Activated CD4-positive, alpha-beta T cell treated with anti-CD3 and anti-CD28 coated beads for 36 hours (primary cell): ENCODE measurements at regions not wholly inside any gene's neighbourhood (a gene's known extent, or its start where the extent isn't known, plus 50 kb on each side); places are given as distances from the start of the nearest gene placed in this dataset.

Experiments
- ATAC-seq: fragments of 200-7000 bp; cut with Tn5 transposase; one replicate; pipeline ENCODE4 v1.10.0; 2021; ENCODE audit warnings: mild to moderate bottlenecking, moderate library complexity
- CTCF ChIA-PET: fragments of 350-600 bp; sonication (Branson Sonifier 250); formaldehyde crosslinking; loops from one replicate; lab custom pipeline; 2021; ENCODE audit warnings: antibody characterized with exemption; lab: Charles Lee
- POLR2A ChIA-PET: fragments of 350-600 bp; sonication (Branson Sonifier 250); formaldehyde crosslinking; loops from one replicate; lab custom pipeline; 2021; ENCODE audit warnings: antibody characterized with exemption, inconsistent platforms; lab: Charles Lee
- DNase-seq: peaks from one replicate; pipeline ENCODE4 v3.0.0-alpha.2; 2020
- H3K27ac Mint-ChIP-seq: one replicate; pipeline ENCODE4 v1.8.0; 2021; ENCODE audit warnings: mixed read lengths
- H3K27me3 Mint-ChIP-seq: one replicate; pipeline ENCODE4 v1.8.0; 2021; ENCODE audit warnings: mixed read lengths
- H3K36me3 Mint-ChIP-seq: one replicate; pipeline ENCODE4 v1.8.0; 2021; ENCODE audit warnings: low read depth, mixed read lengths
- H3K4me1 Mint-ChIP-seq: one replicate; pipeline ENCODE4 v1.8.0; 2021; ENCODE audit warnings: mixed read lengths
- H3K4me3 Mint-ChIP-seq: one replicate; pipeline ENCODE4 v1.8.0; 2021; ENCODE audit warnings: mild to moderate bottlenecking, moderate library complexity, mixed read lengths
- H3K9me3 Mint-ChIP-seq: one replicate; pipeline ENCODE4 v1.8.0; 2021; ENCODE audit warnings: low read depth, mixed read lengths
- intact Hi-C, 2 experiments: fragments of 100-400 bp; cut with DNase I in 1 of 2; cut with micrococcal nuclease in 1 of 2; formaldehyde crosslinking; loops; one replicate each; pipeline versions ENCODE4 v1.14.2 to v1.15.1; 2022 to 2024; cut with DNase I, micrococcal nuclease

DNA sequence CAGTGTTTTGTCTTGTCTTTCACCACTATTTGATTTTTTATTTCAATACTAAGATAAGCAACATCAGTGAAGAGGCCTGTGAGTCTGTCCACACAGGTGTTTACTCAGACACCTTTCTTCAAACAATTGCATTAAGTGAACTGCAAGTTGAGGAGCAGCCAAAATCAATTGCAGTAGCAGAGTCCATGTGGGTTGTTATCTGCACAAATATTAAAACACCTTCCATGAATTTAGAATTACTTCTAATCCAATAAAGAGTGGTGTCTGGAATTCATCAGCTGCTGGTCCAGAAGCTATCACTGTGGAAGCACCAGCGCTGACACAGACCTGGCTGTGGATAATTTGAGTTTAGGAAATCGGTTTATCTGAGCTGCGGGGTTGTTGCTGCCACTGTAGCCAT lies 83.5 kb upstream of the FAT3 start:
- DNase-seq (no peak), ATAC-seq (no peak)
- intact Hi-C loops: no loop called here
- Mint-ChIP-seq H3K36me3 (no peaks in the 10 kb centered on the region), H3K27me3 (no peaks in the 10 kb centered on the region), H3K4me3 (no peak overlapping the region), H3K27ac (no peak overlapping the region), H3K4me1 (no peaks in the 10 kb centered on the region), H3K9me3 (peaks cover 5% of the 10 kb centered on the region)
- ChIA-PET CTCF (no interaction called here), POLR2A (no interaction called here)

DNA sequence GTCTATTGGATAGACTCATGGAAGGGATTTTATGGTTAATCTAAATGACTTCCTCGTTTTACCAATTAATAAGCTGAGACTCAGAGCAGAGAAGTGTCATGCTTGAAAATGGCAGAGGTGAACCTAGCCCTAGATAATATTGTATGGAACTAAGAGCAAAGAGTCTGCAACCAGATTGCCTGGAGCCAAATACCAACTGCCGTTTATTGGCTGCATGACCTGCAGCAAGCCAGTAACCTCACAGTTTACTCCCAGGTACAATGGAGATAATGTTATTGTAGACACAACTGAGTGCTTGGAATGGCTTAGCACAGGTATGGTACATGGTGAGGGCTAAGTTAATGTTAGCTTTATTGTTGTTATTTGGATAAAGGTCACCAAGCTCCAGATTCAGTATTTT lies 84.6 kb upstream of the FAT3 start:
- H3K27me3 Mint-ChIP-seq: no peaks in the 10 kb centered on the region
- DNase-seq: no peak
- no peak overlapping the region for H3K4me3 Mint-ChIP-seq
- peaks cover 5% of the 10 kb centered on the region for H3K9me3 Mint-ChIP-seq
- ChIA-PET CTCF (no interaction called here), POLR2A (no interaction called here)
- no peaks in the 10 kb centered on the region for H3K36me3 Mint-ChIP-seq
- no peak for ATAC-seq
- no peaks in the 10 kb centered on the region for H3K4me1 Mint-ChIP-seq
- intact Hi-C loops: no loop called here
- no peak overlapping the region for H3K27ac Mint-ChIP-seq

DNA sequence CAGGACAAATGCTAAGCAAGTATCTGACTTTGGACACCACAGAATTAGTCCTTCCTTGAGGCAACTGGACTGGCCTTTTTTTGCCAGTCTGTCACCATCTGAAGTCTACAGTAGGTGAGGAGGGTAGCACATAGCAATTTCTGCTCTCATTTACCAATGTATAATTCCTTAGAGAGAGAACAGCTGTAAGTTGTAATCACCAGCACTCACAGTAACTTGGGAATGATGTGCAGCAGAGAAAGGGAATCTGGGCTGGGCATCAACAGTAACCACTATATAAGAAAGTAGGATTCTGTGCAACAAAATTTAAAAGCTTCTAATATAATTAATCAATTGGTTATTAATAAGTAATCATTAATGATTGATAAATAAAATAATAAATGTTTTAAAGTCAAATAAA lies 86.3 kb upstream of the FAT3 start:
- peaks cover 10% of the 10 kb centered on the region for H3K9me3 Mint-ChIP-seq
- no peak for ATAC-seq
- no peak overlapping the region for H3K4me3 Mint-ChIP-seq
- CTCF ChIA-PET: interaction anchor here (0.6 kb wide), 1 partner anchor 375 kb away, joined by 4 read pairs; no protein-coding TSS in a partner anchor
- H3K36me3 Mint-ChIP-seq: no peaks in the 10 kb centered on the region
- POLR2A ChIA-PET: no interaction called here
- DNase-seq: no peak
- intact Hi-C loops: no loop called here
- H3K27ac Mint-ChIP-seq: no peak overlapping the region
- H3K27me3 Mint-ChIP-seq: no peaks in the 10 kb centered on the region
- H3K4me1 Mint-ChIP-seq: no peaks in the 10 kb centered on the region

DNA sequence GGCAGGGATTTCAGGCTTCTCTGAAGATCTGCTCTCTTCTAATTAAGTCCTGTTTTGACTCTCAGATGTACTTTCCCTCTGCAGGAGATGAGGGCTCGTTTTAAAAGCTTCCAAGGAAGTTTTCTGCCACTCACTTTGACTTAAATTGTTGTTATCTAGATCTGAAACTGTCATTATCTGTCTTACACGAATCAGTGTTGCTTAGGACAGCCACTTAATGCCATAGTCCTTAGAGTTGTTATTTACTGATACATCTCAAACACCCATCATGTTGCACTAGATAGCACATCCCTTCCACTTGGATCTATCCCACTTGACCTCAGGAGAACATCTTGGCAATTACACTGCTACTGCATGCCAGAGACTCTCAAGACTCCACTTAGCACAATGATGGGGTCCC lies 86.9 kb upstream of the FAT3 start:
- H3K27me3 Mint-ChIP-seq: no peaks in the 10 kb centered on the region
- no peak for ATAC-seq
- no peak for DNase-seq
- H3K36me3 Mint-ChIP-seq: no peaks in the 10 kb centered on the region
- POLR2A ChIA-PET: no interaction called here
- intact Hi-C loops: no loop called here
- no peak overlapping the region for H3K27ac Mint-ChIP-seq
- H3K4me3 Mint-ChIP-seq: no peak overlapping the region
- H3K4me1 Mint-ChIP-seq: no peaks in the 10 kb centered on the region
- CTCF ChIA-PET: interaction anchor here (0.6 kb wide), 1 partner anchor 375 kb away, joined by 4 read pairs; no protein-coding TSS in a partner anchor
- H3K9me3 Mint-ChIP-seq: peaks cover 6% of the 10 kb centered on the region

DNA sequence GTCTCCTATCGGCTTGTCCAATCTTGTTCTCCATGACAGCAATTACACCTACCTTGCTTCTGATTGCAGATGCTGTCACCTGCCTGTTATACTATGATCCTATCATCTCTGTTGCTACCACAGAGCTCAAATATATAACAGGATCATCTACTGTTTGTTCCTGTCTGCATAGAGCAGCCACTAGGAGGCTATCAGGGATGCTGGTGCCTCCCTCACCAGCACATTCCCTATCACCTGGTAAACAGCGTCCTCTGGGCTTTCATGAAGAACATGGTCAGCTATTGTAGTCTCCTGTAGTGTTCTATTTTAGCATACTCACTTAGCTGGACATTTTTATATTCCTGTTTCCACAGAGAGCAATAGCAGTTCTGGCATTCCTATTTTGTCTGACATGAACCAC lies 87.8 kb upstream of the FAT3 start:
- no peak for ATAC-seq
- Mint-ChIP-seq H3K36me3 (no peaks in the 10 kb centered on the region), H3K27me3 (no peaks in the 10 kb centered on the region)

DNA sequence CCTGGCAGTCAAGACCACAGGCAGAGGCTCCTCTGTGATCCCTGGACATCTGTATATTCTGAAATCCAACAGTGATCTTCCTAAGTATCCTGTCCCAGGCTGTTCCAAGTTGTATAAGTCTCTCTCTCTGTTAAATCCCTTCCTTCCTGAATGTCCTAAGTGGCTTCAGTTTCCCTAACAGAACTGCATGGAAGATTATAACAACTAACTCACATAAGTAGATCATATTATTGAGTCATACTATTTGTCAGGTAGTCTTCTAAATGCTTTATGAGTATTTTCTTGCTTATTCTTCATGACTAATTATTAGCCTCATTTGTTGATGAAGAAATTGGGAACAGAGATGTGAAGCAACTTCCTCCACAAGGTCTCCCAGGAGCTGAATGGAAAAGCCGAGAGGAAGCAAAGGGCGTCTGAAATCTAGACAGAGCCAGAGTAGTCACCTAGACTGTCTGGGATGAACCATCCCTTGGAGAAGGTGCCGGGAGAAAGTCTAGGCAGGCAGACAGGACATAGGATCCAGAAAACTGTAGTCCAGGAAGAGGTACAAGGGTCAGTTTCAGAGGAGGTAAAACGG lies 93.2 kb upstream of the FAT3 start:
- ChIA-PET CTCF (no interaction called here), POLR2A (no interaction called here)
- ATAC-seq: no peak
- Mint-ChIP-seq H3K9me3 (peaks cover 12% of the 10 kb centered on the region), H3K36me3 (no peaks in the 10 kb centered on the region), H3K27ac (no peak overlapping the region), H3K27me3 (no peaks in the 10 kb centered on the region), H3K4me1 (no peaks in the 10 kb centered on the region), H3K4me3 (no peak overlapping the region)
- DNase-seq: no peak
- intact Hi-C loops: no loop called here

More for the DNA sequence above, 87.8 kb upstream of the FAT3 start:
- Mint-ChIP-seq H3K4me1 (no peaks in the 10 kb centered on the region), H3K27ac (no peak overlapping the region), H3K9me3 (peaks cover 6% of the 10 kb centered on the region), H3K4me3 (no peak overlapping the region)
- CTCF ChIA-PET: no interaction called here
- intact Hi-C loops: no loop called here
- DNase-seq: no peak
- POLR2A ChIA-PET: no interaction called here

DNA sequence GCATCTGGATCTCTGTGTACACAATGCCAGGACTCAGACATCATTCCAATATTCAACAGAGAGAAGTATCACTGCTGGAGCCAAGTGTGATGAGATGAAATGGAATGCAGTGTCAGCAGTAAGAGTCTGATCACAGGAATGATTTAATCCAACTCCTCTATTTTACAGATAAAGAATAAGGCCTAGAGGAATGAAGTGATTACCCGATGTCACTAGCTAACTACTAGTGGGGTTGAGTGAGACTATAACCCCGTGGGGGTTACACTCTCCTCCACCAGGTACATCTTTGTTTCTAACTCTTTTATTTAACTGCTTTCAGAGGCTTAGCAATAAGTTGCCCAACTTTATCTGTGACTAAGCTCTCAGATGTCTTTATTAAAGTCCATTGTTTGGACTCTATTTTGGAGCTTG lies 94.2 kb upstream of the FAT3 start:
- peaks cover 12% of the 10 kb centered on the region for H3K9me3 Mint-ChIP-seq
- intact Hi-C loops: no loop called here

DNA sequence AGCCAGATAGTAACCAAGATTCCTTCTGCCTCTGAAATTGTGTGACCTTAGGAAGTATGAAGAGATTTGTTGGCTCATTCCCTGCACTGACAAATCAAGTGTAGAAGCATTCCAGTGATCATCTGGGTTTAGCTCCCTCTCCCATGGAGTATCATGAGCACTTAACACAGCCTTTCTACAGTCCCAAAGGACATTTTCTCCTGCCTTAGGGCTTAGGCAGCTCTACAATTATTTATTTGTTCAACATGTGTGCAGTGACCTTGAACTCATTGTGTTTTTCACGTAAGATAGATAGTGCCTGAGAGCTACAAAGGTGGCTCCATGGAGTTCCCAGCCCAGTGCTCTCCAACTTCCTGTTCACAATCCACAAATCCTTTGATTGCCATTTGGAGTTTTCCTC lies 94.8 kb upstream of the FAT3 start:
- no peaks in the 10 kb centered on the region for H3K27me3 Mint-ChIP-seq
- H3K4me3 Mint-ChIP-seq: no peak overlapping the region

More for the DNA sequence above, 94.2 kb upstream of the FAT3 start:
- H3K4me3 Mint-ChIP-seq: no peak overlapping the region
- no peaks in the 10 kb centered on the region for H3K27me3 Mint-ChIP-seq
- no peak for ATAC-seq
- POLR2A ChIA-PET: no interaction called here
- H3K36me3 Mint-ChIP-seq: no peaks in the 10 kb centered on the region
- CTCF ChIA-PET: no interaction called here
- H3K4me1 Mint-ChIP-seq: no peaks in the 10 kb centered on the region
- no peak overlapping the region for H3K27ac Mint-ChIP-seq
- DNase-seq: no peak

DNA sequence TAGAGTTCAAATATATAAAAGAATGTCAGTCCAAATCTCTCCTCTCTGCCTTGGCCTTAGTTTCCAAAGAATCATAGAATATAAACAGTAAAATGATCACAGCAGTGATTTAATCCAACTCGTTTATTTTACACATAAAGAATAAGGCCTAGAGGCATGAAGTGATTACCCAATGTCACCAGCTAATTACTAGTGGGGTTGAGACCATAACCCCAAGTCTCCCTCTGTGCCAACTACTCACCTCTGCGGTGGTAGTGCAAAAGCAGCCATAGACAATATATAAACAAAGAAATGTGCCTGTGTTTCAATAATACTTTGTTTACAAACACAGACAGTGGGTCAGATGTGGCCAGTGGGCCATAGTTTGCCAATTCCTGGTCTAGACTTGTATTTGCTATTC lies 96.6 kb upstream of the FAT3 start:
- CTCF ChIA-PET: no interaction called here
- no peak overlapping the region for H3K4me3 Mint-ChIP-seq

More for the DNA sequence above, 94.8 kb upstream of the FAT3 start:
- Mint-ChIP-seq H3K27ac (no peak overlapping the region), H3K9me3 (peaks cover 12% of the 10 kb centered on the region), H3K36me3 (no peaks in the 10 kb centered on the region), H3K4me1 (no peaks in the 10 kb centered on the region)
- no peak for DNase-seq
- no peak for ATAC-seq
- intact Hi-C loops: no loop called here
- POLR2A ChIA-PET: no interaction called here
- CTCF ChIA-PET: no interaction called here

DNA sequence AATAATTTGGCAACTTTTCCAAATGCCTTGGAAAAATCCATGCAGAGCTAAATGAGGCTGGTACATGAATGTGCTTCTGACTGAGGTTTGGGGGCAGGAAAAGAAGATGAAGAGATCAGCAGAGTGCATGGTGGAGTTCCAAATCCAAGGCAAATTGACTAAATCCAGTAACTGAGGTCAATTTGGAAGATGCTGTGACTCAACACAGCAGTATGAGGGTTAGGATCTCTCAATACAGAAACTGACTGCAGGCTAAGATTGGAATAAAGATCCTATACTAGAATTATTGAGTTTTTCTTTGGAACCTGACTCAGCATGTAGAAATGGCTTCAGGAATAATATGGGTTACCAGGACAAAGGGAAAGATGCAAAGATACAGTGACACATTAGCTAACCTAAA lies 99.3 kb upstream of the FAT3 start:
- POLR2A ChIA-PET: no interaction called here
- intact Hi-C loops: no loop called here
- ATAC-seq: no peak
- peaks cover 4% of the 10 kb centered on the region for H3K9me3 Mint-ChIP-seq
- no peak overlapping the region for H3K4me3 Mint-ChIP-seq
- H3K36me3 Mint-ChIP-seq: no peaks in the 10 kb centered on the region
- no peaks in the 10 kb centered on the region for H3K4me1 Mint-ChIP-seq
- H3K27ac Mint-ChIP-seq: no peak overlapping the region
- H3K27me3 Mint-ChIP-seq: no peaks in the 10 kb centered on the region
- CTCF ChIA-PET: no interaction called here
- DNase-seq: no peak

More for the DNA sequence above, 96.6 kb upstream of the FAT3 start:
- Mint-ChIP-seq H3K9me3 (peaks cover 6% of the 10 kb centered on the region), H3K4me1 (no peaks in the 10 kb centered on the region), H3K36me3 (no peaks in the 10 kb centered on the region), H3K27me3 (no peaks in the 10 kb centered on the region), H3K27ac (no peak overlapping the region)
- intact Hi-C loops: no loop called here
- POLR2A ChIA-PET: no interaction called here
- ATAC-seq (no peak), DNase-seq (no peak)

DNA sequence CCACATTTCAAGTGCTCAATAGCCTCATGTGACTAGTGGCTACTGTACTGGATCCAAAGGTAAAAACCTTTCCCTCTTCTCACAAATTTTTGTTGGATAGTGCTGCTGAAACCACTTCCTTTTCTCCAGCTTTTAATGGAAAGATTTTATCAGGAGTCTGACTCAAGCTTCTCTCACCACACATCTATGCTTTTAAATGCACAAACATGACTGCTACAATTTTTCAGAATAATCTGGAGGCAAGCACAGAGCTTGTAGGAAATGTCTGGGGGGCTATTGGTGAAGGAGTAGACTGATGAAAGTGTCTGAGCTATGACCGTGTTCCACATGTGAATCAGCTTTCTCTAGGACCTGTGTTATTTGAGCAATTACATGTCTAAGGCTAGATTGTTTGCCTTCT lies 101.1 kb upstream of the FAT3 start:
- H3K4me3 Mint-ChIP-seq: no peak overlapping the region
- ATAC-seq (no peak), DNase-seq (no peak)
- intact Hi-C loops: no loop called here
- H3K9me3 Mint-ChIP-seq: peaks cover 12% of the 10 kb centered on the region
- POLR2A ChIA-PET: no interaction called here
- H3K27ac Mint-ChIP-seq: no peak overlapping the region
- H3K27me3 Mint-ChIP-seq: no peaks in the 10 kb centered on the region
- H3K4me1 Mint-ChIP-seq: no peaks in the 10 kb centered on the region
- CTCF ChIA-PET: no interaction called here
- no peaks in the 10 kb centered on the region for H3K36me3 Mint-ChIP-seq

DNA sequence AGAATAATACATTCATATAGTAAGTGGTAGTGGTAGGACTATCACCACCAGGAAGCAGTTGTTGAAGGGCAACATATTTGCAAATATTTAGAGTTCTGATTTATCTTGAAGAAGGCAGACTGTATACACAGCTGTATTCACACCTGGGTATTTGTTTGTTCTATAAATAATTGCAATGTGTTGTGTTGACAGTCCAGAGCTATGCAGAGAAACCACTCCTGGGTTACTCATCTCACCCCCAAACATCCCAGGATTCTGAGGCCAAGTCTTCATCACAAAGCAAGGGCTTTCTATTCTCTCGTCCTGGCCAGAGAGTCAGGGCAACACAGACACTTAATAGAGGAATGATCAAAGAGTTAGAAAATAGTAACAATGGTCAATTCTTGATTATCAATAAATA lies 102.1 kb upstream of the FAT3 start:
- H3K4me1 Mint-ChIP-seq: no peaks in the 10 kb centered on the region
- H3K27ac Mint-ChIP-seq: no peak overlapping the region
- intact Hi-C loops: no loop called here
- POLR2A ChIA-PET: no interaction called here
- DNase-seq: no peak
- no peak overlapping the region for H3K4me3 Mint-ChIP-seq
- no peak for ATAC-seq
- peaks cover 12% of the 10 kb centered on the region for H3K9me3 Mint-ChIP-seq
- no peaks in the 10 kb centered on the region for H3K27me3 Mint-ChIP-seq
- CTCF ChIA-PET: no interaction called here
- no peaks in the 10 kb centered on the region for H3K36me3 Mint-ChIP-seq
